ENCODE measurements at regions not wholly inside any gene's neighbourhood (a gene's known extent, or its start where the extent isn't known, plus 50 kb on each side); places are given as distances from the start of the nearest gene placed in this dataset. TPM values are rescaled to one million over a fixed set of nuclear protein-coding genes. Genes with fewer than 3 reads are reported as not detected.

DNA sequence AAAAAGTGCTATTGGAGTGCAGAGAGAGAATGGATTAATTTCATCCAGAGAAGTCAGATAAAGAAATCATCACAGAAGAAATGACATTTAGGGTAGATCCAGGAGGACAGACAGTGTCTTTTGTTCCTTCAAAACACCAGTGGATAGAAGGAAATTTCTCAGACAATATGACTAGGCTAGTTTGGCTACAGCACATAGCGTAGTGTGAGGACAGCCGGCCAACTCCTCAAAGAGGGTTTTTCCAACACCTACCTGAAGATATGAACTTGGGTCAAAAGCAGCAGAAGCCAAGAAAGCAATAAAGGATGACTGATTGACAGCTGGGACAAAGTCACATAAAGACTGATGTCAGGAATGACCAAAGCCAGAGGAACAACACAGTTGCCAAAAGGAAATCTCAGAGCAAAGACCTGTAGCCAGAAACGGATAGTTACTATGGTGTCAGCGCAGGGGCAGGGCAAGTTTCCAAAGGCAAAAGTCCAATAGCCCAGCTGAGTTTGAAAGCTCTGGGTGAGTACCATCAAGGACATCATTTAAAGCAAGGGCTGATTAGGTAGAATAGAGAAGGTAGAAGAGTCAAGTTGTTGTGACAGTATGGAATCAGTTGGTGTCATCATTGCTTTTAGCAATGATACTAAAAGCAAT is 58.7 kb upstream of the PDE3A start:
- whole genome bisulfite sequencing, 2 donors (ENCODE audit: extremely low coverage in 2 of 2, insufficient read length in 2 of 2, insufficient replicate concordance in 1 of 2): no CpG with 5 or more reads among the region's 4 CpGs
- no peak overlapping the region for H3K9ac ChIP-seq (ENCODE audit: low read depth, low read length, poor library complexity)
- no peak overlapping the region for H2BK120ac ChIP-seq (ENCODE audit: low read depth, low read length)
- no peak overlapping the region for H4K8ac ChIP-seq (ENCODE audit: low read depth, low read length)
- no peak overlapping the region for H3K4me3 ChIP-seq (ENCODE audit: low read length in 2 of 2)
- peaks cover 0 to 8% of the 10 kb centered on the region in 2 donors for H3K9me3 ChIP-seq (replicated peaks in 1 of 2; ENCODE audit: control insufficient read depth in 2 of 2, insufficient read depth in 1 of 2, low read depth in 1 of 2, low read length in 2 of 2)
- H3K27ac ChIP-seq (replicated peaks; ENCODE audit: low read length): no peak overlapping the region
- no peak overlapping the region for H2BK15ac ChIP-seq (ENCODE audit: low read length)
- H3K4ac ChIP-seq (ENCODE audit: low read length): no peak overlapping the region
- no peak overlapping the region for H2AFZ ChIP-seq (ENCODE audit: low read length)
- H3K27me3 ChIP-seq (ENCODE audit: control insufficient read depth in 3 of 3, insufficient read depth in 3 of 3, low read depth in 1 of 3, low read length in 3 of 3): no peaks in the 10 kb centered on the region
- H2BK12ac ChIP-seq (ENCODE audit: low read length): no peak overlapping the region
- no peaks in the 10 kb centered on the region for H3K79me1 ChIP-seq (ENCODE audit: low read depth, low read length)
- no peak overlapping the region for H2AK5ac ChIP-seq (ENCODE audit: low read depth, low read length)
- peaks cover 0 to 3% of the 10 kb centered on the region in 2 donors for H3K4me1 ChIP-seq (ENCODE audit: control insufficient read depth in 2 of 2, insufficient read depth in 1 of 2, low read depth in 1 of 2, low read length in 2 of 2)
- H4K91ac ChIP-seq (ENCODE audit: low read depth, low read length, poor library complexity): no peak overlapping the region
- H3K14ac ChIP-seq (ENCODE audit: low read length): no peak overlapping the region
- no peak overlapping the region for H3K23ac ChIP-seq (ENCODE audit: low read depth, low read length, poor library complexity)
- H3K18ac ChIP-seq (ENCODE audit: low read length): no peak overlapping the region
- no peak overlapping the region for H2BK5ac ChIP-seq (ENCODE audit: low read length)
- no peak overlapping the region for H3K4me2 ChIP-seq (ENCODE audit: insufficient read depth, low read length, poor library complexity, severe bottlenecking)
- no peak for DNase-seq (ENCODE audit: low spot score)
- H3K36me3 ChIP-seq (replicated peaks in 1 of 2; ENCODE audit: control insufficient read depth in 2 of 2, insufficient read depth in 2 of 2, low read length in 2 of 2): no peaks in the 10 kb centered on the region

- Histone ChIP-seq H3K27me3 (ENCODE audit: control insufficient read depth in 3 of 3, insufficient read depth in 3 of 3, low read depth in 1 of 3, low read length in 3 of 3) (no peaks in the 10 kb centered on the region), H2BK5ac (ENCODE audit: low read length) (no peak overlapping the region), H3K9ac (ENCODE audit: low read depth, low read length, poor library complexity) (no peak overlapping the region), H2AFZ (ENCODE audit: low read length) (no peak overlapping the region), H3K79me1 (ENCODE audit: low read depth, low read length) (no peaks in the 10 kb centered on the region), H2BK12ac (ENCODE audit: low read length) (no peak overlapping the region), H2BK120ac (ENCODE audit: low read depth, low read length) (no peak overlapping the region), H4K91ac (ENCODE audit: low read depth, low read length, poor library complexity) (no peak overlapping the region), H2AK5ac (ENCODE audit: low read depth, low read length) (no peak overlapping the region), H3K4me3 (ENCODE audit: low read length in 2 of 2) (no peak overlapping the region), H4K8ac (ENCODE audit: low read depth, low read length) (no peak overlapping the region), H3K27ac (replicated peaks; ENCODE audit: low read length) (no peak overlapping the region), H3K4ac (ENCODE audit: low read length) (no peak overlapping the region), H3K14ac (ENCODE audit: low read length) (no peak overlapping the region), H3K4me2 (ENCODE audit: insufficient read depth, low read length, poor library complexity, severe bottlenecking) (no peak overlapping the region), H3K36me3 (replicated peaks in 1 of 2; ENCODE audit: control insufficient read depth in 2 of 2, insufficient read depth in 2 of 2, low read length in 2 of 2) (no peaks in the 10 kb centered on the region), H3K23ac (ENCODE audit: low read depth, low read length, poor library complexity) (no peak overlapping the region), H3K4me1 (ENCODE audit: control insufficient read depth in 2 of 2, insufficient read depth in 1 of 2, low read depth in 1 of 2, low read length in 2 of 2) (no peaks in the 10 kb centered on the region), H3K9me3 (replicated peaks in 1 of 2; ENCODE audit: control insufficient read depth in 2 of 2, insufficient read depth in 1 of 2, low read depth in 1 of 2, low read length in 2 of 2) (no peaks in the 10 kb centered on the region), H3K18ac (ENCODE audit: low read length) (no peak overlapping the region), H2BK15ac (ENCODE audit: low read length) (no peak overlapping the region)
- DNase-seq (ENCODE audit: low spot score): no peak
- WGBS, 2 donors (ENCODE audit: extremely low coverage in 2 of 2, insufficient read length in 2 of 2, insufficient replicate concordance in 1 of 2): no CpG with 5 or more reads among the region's 2 CpGs
Measured at GRCh38 chr12:20314328-20314727, 54.0 kb upstream of the PDE3A start.

- H2BK120ac ChIP-seq (ENCODE audit: low read depth, low read length): no peak overlapping the region
- H3K4me3 ChIP-seq (ENCODE audit: low read length in 2 of 2): no peak overlapping the region
- H3K23ac ChIP-seq (ENCODE audit: low read depth, low read length, poor library complexity): no peak overlapping the region
- H4K8ac ChIP-seq (ENCODE audit: low read depth, low read length): no peak overlapping the region
- H3K4me1 ChIP-seq (ENCODE audit: control insufficient read depth in 2 of 2, insufficient read depth in 1 of 2, low read depth in 1 of 2, low read length in 2 of 2): no peaks in the 10 kb centered on the region
- H2BK15ac ChIP-seq (ENCODE audit: low read length): no peak overlapping the region
- H3K14ac ChIP-seq (ENCODE audit: low read length): no peak overlapping the region
- no peak overlapping the region for H4K91ac ChIP-seq (ENCODE audit: low read depth, low read length, poor library complexity)
- no CpG with 5 or more reads among the region's 4 CpGs for WGBS, 2 donors (ENCODE audit: extremely low coverage in 2 of 2, insufficient read length in 2 of 2, insufficient replicate concordance in 1 of 2)
- no peak for DNase-seq (ENCODE audit: low spot score)
- H2AFZ ChIP-seq (ENCODE audit: low read length): no peak overlapping the region
- H2AK5ac ChIP-seq (ENCODE audit: low read depth, low read length): no peak overlapping the region
- H2BK5ac ChIP-seq (ENCODE audit: low read length): no peak overlapping the region
- H3K18ac ChIP-seq (ENCODE audit: low read length): no peak overlapping the region
- H3K27ac ChIP-seq (replicated peaks; ENCODE audit: low read length): no peak overlapping the region
- no peak overlapping the region for H2BK12ac ChIP-seq (ENCODE audit: low read length)
- no peak overlapping the region for H3K4ac ChIP-seq (ENCODE audit: low read length)
- no peaks in the 10 kb centered on the region for H3K27me3 ChIP-seq (ENCODE audit: control insufficient read depth in 3 of 3, insufficient read depth in 3 of 3, low read depth in 1 of 3, low read length in 3 of 3)
- no peaks in the 10 kb centered on the region for H3K36me3 ChIP-seq (replicated peaks in 1 of 2; ENCODE audit: control insufficient read depth in 2 of 2, insufficient read depth in 2 of 2, low read length in 2 of 2)
- H3K79me1 ChIP-seq (ENCODE audit: low read depth, low read length): no peaks in the 10 kb centered on the region
- no peak overlapping the region for H3K9ac ChIP-seq (ENCODE audit: low read depth, low read length, poor library complexity)
- H3K4me2 ChIP-seq (ENCODE audit: insufficient read depth, low read length, poor library complexity, severe bottlenecking): no peak overlapping the region
- no peaks in the 10 kb centered on the region for H3K9me3 ChIP-seq (replicated peaks in 1 of 2; ENCODE audit: control insufficient read depth in 2 of 2, insufficient read depth in 1 of 2, low read depth in 1 of 2, low read length in 2 of 2)
Measured at GRCh38 chr12:20317554-20317953, 50.8 kb upstream of the PDE3A start.

Small RNA genes in the stretch of these regions (small RNA-seq; reads per million reads assigned to genes)
- not detected for gene RNU1-146P (ENCODE audit: insufficient read depth)
